GM23248 (cell line): ENCODE measurements at regions not wholly inside any gene's neighbourhood (a gene's known extent, or its start where the extent isn't known, plus 50 kb on each side); places are given as distances from the start of the nearest gene placed in this dataset.
"Not testable (repeated sequence)": the region's sequence is repeated elsewhere in the genome, so short reads cannot be mapped to it uniquely, and the experiment has no call there.

Experiments
- DNase-seq: peaks from one replicate; pipeline ENCODE4 v3.0.0-alpha.2; 2015
- H2AFZ ChIP-seq: fragments of 200-600 bp; sonication (generic); 2 replicates; pipeline ENCODE4 v1.6.1; 2016; ENCODE audit warnings: antibody characterized with exemption
- H3F3A ChIP-seq: fragments of 200-600 bp; sonication (generic); 2 replicates; pipeline ENCODE4 v1.6.1; 2016; ENCODE audit warnings: mild to moderate bottlenecking, antibody characterized with exemption, mixed run types; ENCODE audit not compliant: insufficient read depth
- H3K27ac ChIP-seq: fragments of 200-600 bp; sonication (generic); 2 replicates; pipeline ENCODE4 v1.5.1; 2016; ENCODE audit warnings: mild to moderate bottlenecking
- H3K27me3 ChIP-seq: fragments of 200-600 bp; sonication (generic); replicated peaks from 2 replicates; pipeline ENCODE4 v1.6.1; 2016; ENCODE audit warnings: mild to moderate bottlenecking; ENCODE audit not compliant: insufficient read depth
- H3K36me3 ChIP-seq: fragments of 200-600 bp; sonication (generic); 2 replicates; pipeline ENCODE4 v1.6.1; 2016; ENCODE audit warnings: low read depth, mild to moderate bottlenecking
- H3K4me1 ChIP-seq: fragments of 200-600 bp; sonication (generic); 2 replicates; pipeline ENCODE4 v1.6.1; 2016; ENCODE audit warnings: mild to moderate bottlenecking; ENCODE audit not compliant: insufficient read depth
- H3K4me2 ChIP-seq: fragments of 200-600 bp; sonication (generic); one replicate; pipeline ENCODE4 v1.6.1; 2016; ENCODE audit warnings: mild to moderate bottlenecking; ENCODE audit not compliant: unreplicated experiment
- H3K4me3 ChIP-seq: fragments of 200-600 bp; sonication (generic); 2 replicates; pipeline ENCODE4 v1.5.1; 2016; ENCODE audit warnings: mild to moderate bottlenecking
- H3K79me2 ChIP-seq: fragments of 200-600 bp; sonication (generic); 2 replicates; pipeline ENCODE4 v1.6.1; 2016; ENCODE audit warnings: mild to moderate bottlenecking; ENCODE audit not compliant: insufficient read depth
- H3K9ac ChIP-seq: fragments of 200-600 bp; sonication (generic); 2 replicates; pipeline ENCODE4 v1.6.1; 2016; ENCODE audit warnings: mild to moderate bottlenecking
- H3K9me2 ChIP-seq: fragments of 200-600 bp; sonication (generic); 2 replicates; pipeline ENCODE4 v1.6.1; 2016; ENCODE audit warnings: mixed run types, mild to moderate bottlenecking, moderate library complexity; ENCODE audit not compliant: insufficient read depth
- H3K9me3 ChIP-seq: fragments of 200-600 bp; sonication (generic); one replicate; pipeline ENCODE4 v1.6.1; 2017; ENCODE audit warnings: low read depth
- H4K20me1 ChIP-seq: fragments of 200-600 bp; sonication (generic); 2 replicates; pipeline ENCODE4 v1.6.0; 2016; ENCODE audit not compliant: insufficient read depth
- EZH2 ChIP-seq: fragments of 200-600 bp; sonication (generic); IDR thresholded peaks from 2 replicates; pipeline ENCODE4 v1.6.1; 2018; ENCODE audit warnings: antibody characterized with exemption, mild to moderate bottlenecking; ENCODE audit not compliant: insufficient read depth, poor library complexity, severe bottlenecking
- EZH2phosphoT487 ChIP-seq: fragments of 200-600 bp; sonication (generic); IDR thresholded peaks from 2 replicates; pipeline ENCODE4 v1.6.1; 2018; ENCODE audit warnings: antibody characterized with exemption, moderate library complexity, mild to moderate bottlenecking, low read depth; ENCODE audit not compliant: insufficient read depth
- WGBS, 2 experiments: methylation state at CpG; one replicate each; pipeline ENCODE4 v1.1.6; 2015 to 2017; ENCODE audit warnings: low lambda C conversion rate in 2 of 2, low coverage in 1 of 2; ENCODE audit errors: missing lambda C conversion rate in 2 of 2; 5-methylcytosine and 5-hydroxymethylcytosine counted together
- in situ Hi-C: fragments of 300-500 bp; cut with MboI; formaldehyde crosslinking; loops from 2 replicates; pipeline ENCODE4 v1.15.0; 2020

GRCh38 chr1:38730511-38731397 lies 128.8 kb downstream of the RRAGC start:
- H3F3A ChIP-seq, result no peaks in the 10 kb centered on the region
- H3K36me3 ChIP-seq, result no peaks in the 10 kb centered on the region
- 18 to 27% methylated on average over 6 of the region's 6 CpGs for whole genome bisulfite sequencing, 2 experiments
- H3K4me1 ChIP-seq, result no peaks in the 10 kb centered on the region
- no peak overlapping the region for H3K9ac ChIP-seq
- H3K79me2 ChIP-seq, result no peaks in the 10 kb centered on the region
- no peaks in the 10 kb centered on the region for H3K9me3 ChIP-seq
- DNase-seq, result peak; percentile 24
- no peak overlapping the region for H3K4me2 ChIP-seq
- 0 out of 2 replicates have a peak, but pooled peaks cover 7% of the 10 kb centered on the region for H3K27me3 ChIP-seq
- no peaks in the 10 kb centered on the region for H4K20me1 ChIP-seq
- H3K27ac ChIP-seq, result no peak overlapping the region
- H3K9me2 ChIP-seq, result no peaks in the 10 kb centered on the region
- no peak overlapping the region for H3K4me3 ChIP-seq
- H2AFZ ChIP-seq, result no peak overlapping the region
- no peak for TF ChIP-seq EZH2phosphoT487
- TF ChIP-seq EZH2, result no peak
- in situ Hi-C loops, result no loop called here

- no peak overlapping the region for H3K27ac ChIP-seq
- no peaks in the 10 kb centered on the region for H4K20me1 ChIP-seq
- H3K9ac ChIP-seq, result no peak overlapping the region
- in situ Hi-C loops, result no loop called here
- H3K4me2 ChIP-seq, result no peak overlapping the region
- no peaks in the 10 kb centered on the region for H3K79me2 ChIP-seq
- TF ChIP-seq EZH2phosphoT487, result no peak
- no peak for TF ChIP-seq EZH2
- no peaks in the 10 kb centered on the region for H3K4me1 ChIP-seq
- H3K36me3 ChIP-seq, result no peaks in the 10 kb centered on the region
- H3K27me3 ChIP-seq, result 0 out of 2 replicates have a peak, but pooled peaks cover 7% of the 10 kb centered on the region
- no peak overlapping the region for H2AFZ ChIP-seq
- DNase-seq, result no peak
- no peak overlapping the region for H3K4me3 ChIP-seq
- H3F3A ChIP-seq, result no peaks in the 10 kb centered on the region
- WGBS, 2 experiments, result 0 to 3% methylated on average over 1 of the region's 1 CpG
- no peaks in the 10 kb centered on the region for H3K9me3 ChIP-seq
- no peaks in the 10 kb centered on the region for H3K9me2 ChIP-seq
Measured at GRCh38 chr1:38728585-38728908, 131.0 kb downstream of the RRAGC start.

GRCh38 chr1:38727684-38728584 lies 131.6 kb downstream of the RRAGC start:
- H3K9ac ChIP-seq, result no peak overlapping the region
- no peak overlapping the region for H3K4me2 ChIP-seq
- DNase-seq, result peak; percentile 60
- no peaks in the 10 kb centered on the region for H4K20me1 ChIP-seq
- no peaks in the 10 kb centered on the region for H3K9me3 ChIP-seq
- TF ChIP-seq EZH2 (no peak), EZH2phosphoT487 (no peak)
- no peaks in the 10 kb centered on the region for H3K9me2 ChIP-seq
- H3K79me2 ChIP-seq, result no peaks in the 10 kb centered on the region
- H3K27me3 ChIP-seq, result 0 out of 2 replicates have a peak, but pooled peaks cover 7% of the 10 kb centered on the region
- H2AFZ ChIP-seq, result no peak overlapping the region
- no peak overlapping the region for H3K4me3 ChIP-seq
- H3K36me3 ChIP-seq, result no peaks in the 10 kb centered on the region
- WGBS, 2 experiments, result 5 to 7% methylated on average over 20 of the region's 20 CpGs
- no peak overlapping the region for H3K27ac ChIP-seq
- no peaks in the 10 kb centered on the region for H3K4me1 ChIP-seq
- no peaks in the 10 kb centered on the region for H3F3A ChIP-seq
- in situ Hi-C loops, result no loop called here

GRCh38 chr1:38725321-38725961 lies 134.1 kb downstream of the RRAGC start:
- WGBS, 2 experiments, result 30% methylated on average over 8 of the region's 8 CpGs
- H3K9me2 ChIP-seq, result not testable (repeated sequence)

More at GRCh38 chr1:38725321-38725961, 134.1 kb downstream of the RRAGC start:
- H3K4me1 ChIP-seq, H3K4me3 ChIP-seq, H3K9ac ChIP-seq, H3K36me3 ChIP-seq, H3K27ac ChIP-seq, H2AFZ ChIP-seq, H3K4me2 ChIP-seq, H3K79me2 ChIP-seq, H3F3A ChIP-seq, H4K20me1 ChIP-seq, H3K9me3 ChIP-seq, H3K27me3 ChIP-seq, DNase-seq, in situ Hi-C loops: not testable (repeated sequence)
